Muscle layer of duodenum (tissue), 2 donors: ENCODE measurements at regions not wholly inside any gene's neighbourhood (a gene's known extent, or its start where the extent isn't known, plus 50 kb on each side); places are given as distances from the start of the nearest gene placed in this dataset.
"Not testable (repeated sequence)": the region's sequence is repeated elsewhere in the genome, so short reads cannot be mapped to it uniquely, and the experiment has no call there.

ENCODE experiments used
- H3K27ac ChIP-seq: one replicate; pipeline ENCODE4 v1.7.0; 2013; ENCODE audit warnings: mild to moderate bottlenecking, low read length
- H3K27me3 ChIP-seq: one replicate; pipeline ENCODE4 v1.7.0; 2013; ENCODE audit warnings: low read depth, mild to moderate bottlenecking, control low read depth, low read length
- H3K36me3 ChIP-seq, 2 donors: one replicate each; pipeline ENCODE4 v1.7.0; 2013; ENCODE audit warnings: low read length in 2 of 2, control low read depth in 1 of 2, mild to moderate bottlenecking in 1 of 2; ENCODE audit not compliant: insufficient read depth in 2 of 2, control insufficient read depth in 1 of 2
- H3K4me1 ChIP-seq, 2 donors: one replicate each; pipeline ENCODE4 v1.7.0; 2013; ENCODE audit warnings: low read length in 2 of 2, mild to moderate bottlenecking in 2 of 2, control low read depth in 1 of 2, moderate library complexity in 1 of 2; ENCODE audit not compliant: insufficient read depth in 2 of 2, control insufficient read depth in 1 of 2
- H3K4me3 ChIP-seq, 2 donors: one replicate each; pipeline ENCODE4 v1.7.0; 2013; ENCODE audit warnings: low read length in 2 of 2, low read depth in 1 of 2, mild to moderate bottlenecking in 1 of 2
- H3K9me3 ChIP-seq, 2 donors: one replicate each; pipeline ENCODE4 v1.7.0; 2013; ENCODE audit warnings: low read length in 2 of 2, control low read depth in 1 of 2, mild to moderate bottlenecking in 1 of 2; ENCODE audit not compliant: control insufficient read depth in 1 of 2
- donor health status: healthy.

- Histone ChIP-seq H3K27me3 (no peaks in the 10 kb centered on the region), H3K4me3 (no peak overlapping the region), H3K27ac (no peak overlapping the region), H3K9me3 (no peaks in the 10 kb centered on the region), H3K36me3 (no peaks in the 10 kb centered on the region), H3K4me1 (no peaks in the 10 kb centered on the region)
Measured at GRCh38 chr13:90605664-90606063, 741.8 kb upstream of the MIR17HG start.

GRCh38 chr13:90606921-90607320, 740.6 kb upstream of the MIR17HG start:
- not testable (repeated sequence) for H3K36me3 ChIP-seq, H3K4me1 ChIP-seq, H3K27ac ChIP-seq, H3K27me3 ChIP-seq, H3K4me3 ChIP-seq, H3K9me3 ChIP-seq

GRCh38 chr13:90612391-90612790, 735.1 kb upstream of the MIR17HG start:
- H3K4me1 ChIP-seq, result no peaks in the 10 kb centered on the region
- no peaks in the 10 kb centered on the region for H3K27me3 ChIP-seq
- H3K4me3 ChIP-seq, result no peak overlapping the region
- no peak overlapping the region for H3K27ac ChIP-seq
- H3K9me3 ChIP-seq, result no peaks in the 10 kb centered on the region
- no peaks in the 10 kb centered on the region for H3K36me3 ChIP-seq

- Histone ChIP-seq H3K27ac (no peak overlapping the region), H3K4me1 (no peaks in the 10 kb centered on the region), H3K27me3 (no peaks in the 10 kb centered on the region), H3K9me3 (no peaks in the 10 kb centered on the region), H3K36me3 (no peaks in the 10 kb centered on the region), H3K4me3 (no peak overlapping the region)
Measured at GRCh38 chr13:90613076-90613795, 734.3 kb upstream of the MIR17HG start.

- Histone ChIP-seq H3K4me3 (no peak overlapping the region), H3K9me3 (no peaks in the 10 kb centered on the region), H3K27me3 (no peaks in the 10 kb centered on the region)
Measured at GRCh38 chr13:90615236-90615635, 732.3 kb upstream of the MIR17HG start.

GRCh38 chr13:90615767-90616166, 731.7 kb upstream of the MIR17HG start:
- H3K36me3 ChIP-seq, result no peaks in the 10 kb centered on the region
- H3K4me3 ChIP-seq, result no peak overlapping the region
- H3K9me3 ChIP-seq, result no peaks in the 10 kb centered on the region
- H3K27ac ChIP-seq, result no peak overlapping the region
- no peaks in the 10 kb centered on the region for H3K27me3 ChIP-seq
- no peaks in the 10 kb centered on the region for H3K4me1 ChIP-seq

More at GRCh38 chr13:90615236-90615635, 732.3 kb upstream of the MIR17HG start:
- Histone ChIP-seq H3K4me1 (no peaks in the 10 kb centered on the region), H3K27ac (no peak overlapping the region), H3K36me3 (no peaks in the 10 kb centered on the region)

- no peaks in the 10 kb centered on the region for H3K9me3 ChIP-seq
- no peaks in the 10 kb centered on the region for H3K4me1 ChIP-seq
- H3K27me3 ChIP-seq, result no peaks in the 10 kb centered on the region
- H3K27ac ChIP-seq, result no peak overlapping the region
- H3K36me3 ChIP-seq, result no peaks in the 10 kb centered on the region
- no peak overlapping the region for H3K4me3 ChIP-seq
Measured at GRCh38 chr13:90618133-90618532, 729.4 kb upstream of the MIR17HG start.

GRCh38 chr13:90622541-90622940, 724.9 kb upstream of the MIR17HG start:
- H3K27me3 ChIP-seq, result no peaks in the 10 kb centered on the region
- no peaks in the 10 kb centered on the region for H3K9me3 ChIP-seq
- no peaks in the 10 kb centered on the region for H3K4me1 ChIP-seq
- no peak overlapping the region for H3K4me3 ChIP-seq
- H3K36me3 ChIP-seq, result no peaks in the 10 kb centered on the region
- no peak overlapping the region for H3K27ac ChIP-seq

GRCh38 chr13:90623318-90624011, 724.0 kb upstream of the MIR17HG start:
- Histone ChIP-seq H3K27me3 (no peaks in the 10 kb centered on the region), H3K27ac (no peak overlapping the region), H3K4me1 (no peaks in the 10 kb centered on the region), H3K36me3 (no peaks in the 10 kb centered on the region), H3K4me3 (no peak overlapping the region), H3K9me3 (no peaks in the 10 kb centered on the region)

- H3K27me3 ChIP-seq, result no peaks in the 10 kb centered on the region
- H3K27ac ChIP-seq, result no peak overlapping the region
- H3K36me3 ChIP-seq, result no peaks in the 10 kb centered on the region
- H3K4me1 ChIP-seq, result no peaks in the 10 kb centered on the region
- no peaks in the 10 kb centered on the region for H3K9me3 ChIP-seq
- no peak overlapping the region for H3K4me3 ChIP-seq
Measured at GRCh38 chr13:90627813-90628212, 719.7 kb upstream of the MIR17HG start.

GRCh38 chr13:90628471-90628870, 719.0 kb upstream of the MIR17HG start:
- Histone ChIP-seq H3K36me3 (no peaks in the 10 kb centered on the region), H3K27ac (no peak overlapping the region), H3K4me3 (no peak overlapping the region), H3K4me1 (no peaks in the 10 kb centered on the region), H3K27me3 (no peaks in the 10 kb centered on the region), H3K9me3 (no peaks in the 10 kb centered on the region)

GRCh38 chr13:90630716-90631115, 716.8 kb upstream of the MIR17HG start:
- Histone ChIP-seq H3K36me3 (no peaks in the 10 kb centered on the region), H3K4me3 (no peak overlapping the region), H3K4me1 (no peaks in the 10 kb centered on the region), H3K27ac (no peak overlapping the region), H3K27me3 (no peaks in the 10 kb centered on the region), H3K9me3 (no peaks in the 10 kb centered on the region)
